Osteoblast (primary cell): ENCODE measurements at regions not wholly inside any gene's neighbourhood (a gene's known extent, or its start where the extent isn't known, plus 50 kb on each side); places are given as distances from the start of the nearest gene placed in this dataset.

Source experiments
- DNase-seq: peaks from one replicate; pipeline ENCODE4 v3.0.0; 2011; ENCODE audit warnings: low spot score, mixed read lengths; ENCODE audit not compliant: insufficient read length; ENCODE audit errors: missing footprints
- H2AFZ ChIP-seq: 2 replicates; pipeline ENCODE4 v1.6.0; 2011; ENCODE audit warnings: mild to moderate bottlenecking, low read length
- H3K27ac ChIP-seq: 2 replicates; pipeline ENCODE4 v1.5.1; 2011; ENCODE audit warnings: mild to moderate bottlenecking, low read depth, low read length, moderate library complexity
- H3K27me3 ChIP-seq: 2 replicates; pipeline ENCODE4 v1.6.0; 2012; ENCODE audit warnings: mild to moderate bottlenecking, control low read depth, inconsistent platforms, low read length, moderate library complexity; ENCODE audit not compliant: insufficient read depth
- H3K36me3 ChIP-seq: 2 replicates; pipeline ENCODE4 v1.5.1; 2011; ENCODE audit warnings: mild to moderate bottlenecking, low read length, control low read depth, moderate library complexity; ENCODE audit not compliant: insufficient read depth
- H3K4me1 ChIP-seq: 2 replicates; pipeline ENCODE4 v1.5.1; 2011; ENCODE audit warnings: mild to moderate bottlenecking, low read length, control low read depth, moderate library complexity; ENCODE audit not compliant: insufficient read depth
- H3K4me2 ChIP-seq: 2 replicates; pipeline ENCODE4 v1.6.0; 2011; ENCODE audit warnings: mild to moderate bottlenecking, low read length; ENCODE audit not compliant: insufficient read depth
- H3K4me3 ChIP-seq: fragments of 200-600 bp; sonication (generic); 3 replicates; pipeline ENCODE4 v1.5.1; 2012; ENCODE audit warnings: mild to moderate bottlenecking, low read length, inconsistent platforms; ENCODE audit not compliant: insufficient read depth
- H3K79me2 ChIP-seq: 2 replicates; pipeline ENCODE4 v1.6.0; 2012; ENCODE audit warnings: mild to moderate bottlenecking, low read length, control low read depth, inconsistent platforms; ENCODE audit not compliant: insufficient read depth
- H3K9me3 ChIP-seq: 2 replicates; pipeline ENCODE4 v1.5.1; 2011; ENCODE audit warnings: low read depth, low read length, control low read depth
- H4K20me1 ChIP-seq: 2 replicates; pipeline ENCODE4 v1.6.0; 2012; ENCODE audit warnings: mild to moderate bottlenecking, low read length, control low read depth; ENCODE audit not compliant: insufficient read depth
- TF ChIP-seq, protein P1 (sequence below): IDR thresholded peaks from 2 replicates; pipeline ENCODE4 v1.5.1; 2011; ENCODE audit warnings: mild to moderate bottlenecking, low read depth, low read length, moderate library complexity; ENCODE audit errors: extremely low read depth

DNA sequence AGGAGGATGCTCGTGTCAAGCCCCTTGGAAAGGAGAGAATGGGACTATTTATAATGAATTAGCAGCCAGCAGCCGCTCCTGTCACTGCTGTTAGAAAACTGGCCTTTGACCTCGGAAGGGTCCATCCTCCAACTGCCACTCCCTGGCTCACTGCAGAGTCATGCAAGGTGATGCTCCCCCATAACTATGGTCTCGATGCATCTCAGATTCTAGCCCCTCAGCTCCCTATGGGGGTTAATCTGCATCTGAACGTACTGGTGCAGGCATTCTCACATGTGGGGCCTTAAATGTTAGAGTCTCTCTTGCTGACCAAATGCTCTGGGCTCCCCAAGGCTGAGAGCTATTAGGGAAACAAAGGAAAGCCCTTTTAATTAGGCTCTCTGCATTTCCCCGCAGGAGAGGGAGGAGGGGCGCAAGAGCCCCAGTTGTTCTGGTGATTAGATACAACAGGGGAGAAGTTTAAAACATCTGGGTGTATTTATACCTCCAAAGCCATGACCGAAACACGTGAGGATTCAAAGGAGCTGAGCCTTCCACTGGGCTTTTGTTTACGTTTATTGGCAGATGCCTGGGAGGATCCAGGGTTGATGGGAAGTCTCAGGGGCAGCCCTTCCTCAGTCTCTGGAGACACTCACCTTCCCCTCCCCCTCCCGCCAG, 182.5 kb downstream of the OPA1 start:
- Histone ChIP-seq H3K4me2 (no peak overlapping the region), H3K36me3 (no peaks in the 10 kb centered on the region), H3K4me3 (no peak overlapping the region), H3K79me2 (no peaks in the 10 kb centered on the region), H3K27ac (no peak overlapping the region), H3K27me3 (peaks cover 75% of the 10 kb centered on the region), H4K20me1 (no peaks in the 10 kb centered on the region), H3K9me3 (no peaks in the 10 kb centered on the region), H2AFZ (no peak overlapping the region), H3K4me1 (no peaks in the 10 kb centered on the region)
- TF ChIP-seq, protein P1, sequence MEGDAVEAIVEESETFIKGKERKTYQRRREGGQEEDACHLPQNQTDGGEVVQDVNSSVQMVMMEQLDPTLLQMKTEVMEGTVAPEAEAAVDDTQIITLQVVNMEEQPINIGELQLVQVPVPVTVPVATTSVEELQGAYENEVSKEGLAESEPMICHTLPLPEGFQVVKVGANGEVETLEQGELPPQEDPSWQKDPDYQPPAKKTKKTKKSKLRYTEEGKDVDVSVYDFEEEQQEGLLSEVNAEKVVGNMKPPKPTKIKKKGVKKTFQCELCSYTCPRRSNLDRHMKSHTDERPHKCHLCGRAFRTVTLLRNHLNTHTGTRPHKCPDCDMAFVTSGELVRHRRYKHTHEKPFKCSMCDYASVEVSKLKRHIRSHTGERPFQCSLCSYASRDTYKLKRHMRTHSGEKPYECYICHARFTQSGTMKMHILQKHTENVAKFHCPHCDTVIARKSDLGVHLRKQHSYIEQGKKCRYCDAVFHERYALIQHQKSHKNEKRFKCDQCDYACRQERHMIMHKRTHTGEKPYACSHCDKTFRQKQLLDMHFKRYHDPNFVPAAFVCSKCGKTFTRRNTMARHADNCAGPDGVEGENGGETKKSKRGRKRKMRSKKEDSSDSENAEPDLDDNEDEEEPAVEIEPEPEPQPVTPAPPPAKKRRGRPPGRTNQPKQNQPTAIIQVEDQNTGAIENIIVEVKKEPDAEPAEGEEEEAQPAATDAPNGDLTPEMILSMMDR = no peak
- DNase-seq = no peak

DNA sequence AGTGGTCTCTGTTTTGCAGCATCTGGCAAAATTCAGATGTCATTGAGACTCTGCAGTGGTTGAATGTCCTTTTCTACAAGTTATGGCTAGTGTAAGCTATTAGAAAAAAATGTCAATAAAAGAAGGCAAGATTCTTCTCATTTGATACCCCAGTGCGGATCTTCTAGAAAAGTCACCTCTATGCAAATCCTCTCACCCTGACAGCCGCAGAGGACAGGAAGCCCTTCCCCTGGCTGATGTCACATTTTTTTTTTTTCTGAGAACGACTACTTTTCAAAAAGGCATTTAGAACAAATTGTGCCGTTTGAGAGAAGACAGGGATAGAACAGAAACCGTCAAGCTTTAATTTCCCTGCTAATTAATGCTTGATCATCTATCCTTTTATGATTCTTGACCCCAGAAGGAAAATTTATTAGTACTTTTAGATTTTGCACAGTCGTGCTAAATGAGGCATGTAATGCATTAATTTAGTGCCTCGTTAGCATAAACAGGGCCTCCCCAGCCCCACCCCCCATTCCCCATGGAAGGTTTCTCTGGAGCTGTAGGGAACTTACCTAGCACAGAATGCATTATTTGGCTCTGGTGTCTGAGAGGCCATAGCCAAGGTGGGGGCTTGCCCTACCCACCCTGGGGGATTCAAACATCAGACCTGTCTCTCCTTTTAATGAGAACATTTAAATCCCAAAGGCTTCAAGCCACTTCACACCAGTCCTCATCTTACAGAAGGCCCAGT, 183.8 kb downstream of the OPA1 start:
- no peak for DNase-seq
- no peak overlapping the region for H3K4me3 ChIP-seq
- no peaks in the 10 kb centered on the region for H3K79me2 ChIP-seq
- H3K36me3 ChIP-seq = no peaks in the 10 kb centered on the region
- no peak overlapping the region for H3K4me2 ChIP-seq
- no peaks in the 10 kb centered on the region for H4K20me1 ChIP-seq
- peaks cover 5% of the 10 kb centered on the region for H3K4me1 ChIP-seq
- H3K9me3 ChIP-seq = no peaks in the 10 kb centered on the region
- no peak overlapping the region for H2AFZ ChIP-seq
- H3K27ac ChIP-seq = no peak overlapping the region
- H3K27me3 ChIP-seq = peaks cover 71% of the 10 kb centered on the region
- TF ChIP-seq, protein P1 = no peak

DNA sequence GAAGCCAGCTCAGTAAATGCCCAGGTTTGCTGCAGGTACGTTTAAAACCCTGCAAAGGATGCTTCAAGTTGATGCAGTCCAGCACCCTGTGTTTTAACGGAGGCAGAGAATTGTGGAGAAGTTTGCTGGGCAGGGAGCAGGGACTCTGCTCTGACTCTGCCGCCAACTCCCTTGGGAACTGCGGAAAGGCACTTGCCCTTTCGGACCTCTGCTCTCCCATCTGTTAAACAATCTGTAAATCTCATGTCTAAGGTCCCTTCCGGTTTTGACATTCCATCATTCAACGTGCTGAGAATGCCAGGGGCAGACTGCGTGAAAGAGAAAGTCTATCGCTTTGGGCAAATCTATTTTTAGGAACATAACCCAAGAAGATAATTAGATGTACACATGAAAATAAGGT, 184.5 kb downstream of the OPA1 start:
- Histone ChIP-seq H2AFZ (no peak overlapping the region), H3K4me2 (no peak overlapping the region), H3K79me2 (no peaks in the 10 kb centered on the region), H3K36me3 (no peaks in the 10 kb centered on the region), H3K4me1 (peaks cover 5% of the 10 kb centered on the region), H3K27ac (no peak overlapping the region), H3K4me3 (no peak overlapping the region), H3K27me3 (peaks cover 67% of the 10 kb centered on the region), H4K20me1 (no peaks in the 10 kb centered on the region), H3K9me3 (no peaks in the 10 kb centered on the region)
- no peak for DNase-seq
- TF ChIP-seq, protein P1 = no peak

DNA sequence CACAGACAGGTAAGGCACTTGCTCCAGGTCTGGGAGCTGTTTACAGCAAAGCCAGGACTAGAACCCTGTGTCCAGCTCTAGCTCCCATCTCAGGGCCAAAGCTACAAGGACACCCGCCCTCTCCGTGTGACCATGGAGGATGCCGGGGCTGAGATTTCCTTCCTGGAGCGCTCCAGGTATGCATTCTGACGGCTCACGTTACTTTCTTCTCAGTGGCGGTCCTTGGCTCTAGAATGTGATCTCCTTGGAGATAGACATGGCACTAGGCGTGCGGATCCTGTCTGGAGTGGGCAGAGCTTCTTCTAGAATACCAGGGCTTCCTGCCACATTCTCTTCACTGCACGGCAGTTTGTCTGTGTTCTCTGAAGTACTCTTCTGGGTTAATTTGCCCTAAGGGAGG, 185.7 kb downstream of the OPA1 start:
- DNase-seq = no peak
- TF ChIP-seq, protein P1 = no peak
- H3K4me3 ChIP-seq = no peak overlapping the region
- no peaks in the 10 kb centered on the region for H4K20me1 ChIP-seq
- no peak overlapping the region for H2AFZ ChIP-seq
- peaks cover 67% of the 10 kb centered on the region for H3K27me3 ChIP-seq
- H3K27ac ChIP-seq = no peak overlapping the region
- H3K4me1 ChIP-seq = peaks cover 5% of the 10 kb centered on the region
- no peaks in the 10 kb centered on the region for H3K79me2 ChIP-seq
- no peaks in the 10 kb centered on the region for H3K36me3 ChIP-seq
- no peaks in the 10 kb centered on the region for H3K9me3 ChIP-seq
- no peak overlapping the region for H3K4me2 ChIP-seq
